Fibroblast of lung (primary cell): ENCODE measurements at regions not wholly inside any gene's neighbourhood (a gene's known extent, or its start where the extent isn't known, plus 50 kb on each side); places are given as distances from the start of the nearest gene placed in this dataset.

Experiments used
- DNase-seq, 2 donors: peaks; one replicate each; pipeline versions ENCODE4 v3.0.0 to v3.0.0-alpha.2; 2010; ENCODE audit warnings: low read depth in 2 of 2
- H2AFZ ChIP-seq: 2 replicates; pipeline ENCODE4 v1.5.1; 2012; ENCODE audit warnings: low read length, control low read depth, inconsistent platforms
- H3K27ac ChIP-seq: 2 replicates; pipeline ENCODE4 v1.5.1; 2011; ENCODE audit warnings: low read length, control low read depth; ENCODE audit not compliant: insufficient read depth
- H3K27me3 ChIP-seq: 2 replicates; pipeline ENCODE4 v1.5.1; 2011; ENCODE audit warnings: mild to moderate bottlenecking, low read length; ENCODE audit not compliant: control insufficient read depth, insufficient read depth
- H3K36me3 ChIP-seq: 2 replicates; pipeline ENCODE4 v1.5.1; 2011; ENCODE audit warnings: low read length; ENCODE audit not compliant: control insufficient read depth, insufficient read depth
- H3K4me1 ChIP-seq: 2 replicates; pipeline ENCODE4 v1.5.1; 2011; ENCODE audit warnings: low read length; ENCODE audit not compliant: control insufficient read depth, insufficient read depth; ENCODE audit errors: extremely low read depth
- H3K4me2 ChIP-seq: 2 replicates; pipeline ENCODE4 v1.5.1; 2011; ENCODE audit warnings: low read length, control low read depth; ENCODE audit not compliant: insufficient read depth; ENCODE audit errors: extremely low read depth
- H3K4me3 ChIP-seq, 4 experiments: fragments of 200-600 bp in 1 of 4; sonication (generic) in 1 of 4; replicated peaks in 1 of 4; 2 replicates each; pipeline ENCODE4 v1.5.1; 2011 to 2016; ENCODE audit warnings: low read length in 4 of 4, low read depth in 3 of 4, mild to moderate bottlenecking in 3 of 4, control low read depth in 2 of 4, inconsistent platforms in 1 of 4, mixed read lengths in 1 of 4; ENCODE audit not compliant: insufficient read depth in 1 of 4; ENCODE audit errors: control extremely low read depth in 1 of 4
- H3K79me2 ChIP-seq: 2 replicates; pipeline ENCODE4 v1.5.1; 2012; ENCODE audit warnings: mild to moderate bottlenecking, low read length, inconsistent platforms; ENCODE audit not compliant: control insufficient read depth, insufficient read depth
- H3K9ac ChIP-seq: 2 replicates; pipeline ENCODE4 v1.5.1; 2011; ENCODE audit warnings: mild to moderate bottlenecking, low read length, control low read depth; ENCODE audit not compliant: insufficient read depth
- H3K9me3 ChIP-seq: 2 replicates; pipeline ENCODE4 v1.5.1; 2012; ENCODE audit warnings: low read depth, low read length; ENCODE audit not compliant: control insufficient read depth, insufficient read depth
- H4K20me1 ChIP-seq: 2 replicates; pipeline ENCODE4 v1.5.1; 2011; ENCODE audit warnings: low read length; ENCODE audit not compliant: control insufficient read depth, insufficient read depth; ENCODE audit errors: extremely low read depth
- EZH2 ChIP-seq: IDR thresholded peaks from 2 replicates; pipeline ENCODE4 v1.5.1; 2012; ENCODE audit warnings: low read length, control low read depth, mild to moderate bottlenecking; ENCODE audit errors: missing control alignments
- TF ChIP-seq, protein P1 (sequence below), 2 donors: IDR thresholded peaks in 1 of 2; conservative IDR thresholded peaks in 1 of 2; 1 replicate in 1 of 2; 2 replicates in 1 of 2; pipeline ENCODE4 v1.5.1; 2011 to 2012; ENCODE audit warnings: low read length in 2 of 2, control low read depth in 1 of 2, inconsistent platforms in 1 of 2, low read depth in 1 of 2, mild to moderate bottlenecking in 1 of 2

- TF ChIP-seq, protein P1, sequence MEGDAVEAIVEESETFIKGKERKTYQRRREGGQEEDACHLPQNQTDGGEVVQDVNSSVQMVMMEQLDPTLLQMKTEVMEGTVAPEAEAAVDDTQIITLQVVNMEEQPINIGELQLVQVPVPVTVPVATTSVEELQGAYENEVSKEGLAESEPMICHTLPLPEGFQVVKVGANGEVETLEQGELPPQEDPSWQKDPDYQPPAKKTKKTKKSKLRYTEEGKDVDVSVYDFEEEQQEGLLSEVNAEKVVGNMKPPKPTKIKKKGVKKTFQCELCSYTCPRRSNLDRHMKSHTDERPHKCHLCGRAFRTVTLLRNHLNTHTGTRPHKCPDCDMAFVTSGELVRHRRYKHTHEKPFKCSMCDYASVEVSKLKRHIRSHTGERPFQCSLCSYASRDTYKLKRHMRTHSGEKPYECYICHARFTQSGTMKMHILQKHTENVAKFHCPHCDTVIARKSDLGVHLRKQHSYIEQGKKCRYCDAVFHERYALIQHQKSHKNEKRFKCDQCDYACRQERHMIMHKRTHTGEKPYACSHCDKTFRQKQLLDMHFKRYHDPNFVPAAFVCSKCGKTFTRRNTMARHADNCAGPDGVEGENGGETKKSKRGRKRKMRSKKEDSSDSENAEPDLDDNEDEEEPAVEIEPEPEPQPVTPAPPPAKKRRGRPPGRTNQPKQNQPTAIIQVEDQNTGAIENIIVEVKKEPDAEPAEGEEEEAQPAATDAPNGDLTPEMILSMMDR (conservative IDR thresholded peaks at IDR 0.05 in 1 of 2, IDR thresholded peaks at IDR 0.05 in 1 of 2; ENCODE audit: low read depth in 1 of 2, low read length in 2 of 2): no peak
- no peaks in the 10 kb centered on the region for H3K79me2 ChIP-seq
- H2AFZ ChIP-seq: no peak overlapping the region
- no peaks in the 10 kb centered on the region for H3K4me1 ChIP-seq
- no peaks in the 10 kb centered on the region for H3K9me3 ChIP-seq
- H3K27ac ChIP-seq: no peak overlapping the region
- H3K4me2 ChIP-seq: no peak overlapping the region
- DNase-seq: no peak
- no peak overlapping the region for H3K4me3 ChIP-seq
- no peak overlapping the region for H3K9ac ChIP-seq
- no peaks in the 10 kb centered on the region for H3K27me3 ChIP-seq
- H3K36me3 ChIP-seq: no peaks in the 10 kb centered on the region
- no peaks in the 10 kb centered on the region for H4K20me1 ChIP-seq
These were observed 288.4 kb upstream of the DEPDC1 start for GRCh38 chr1:68785328-68785727.

GRCh38 chr1:68788762-68789161 lies 291.9 kb upstream of the DEPDC1 start:
- H3K4me1 ChIP-seq: no peaks in the 10 kb centered on the region
- no peaks in the 10 kb centered on the region for H3K27me3 ChIP-seq
- H3K9ac ChIP-seq: no peak overlapping the region
- no peak overlapping the region for H3K27ac ChIP-seq
- H3K4me3 ChIP-seq: no peak overlapping the region
- no peaks in the 10 kb centered on the region for H4K20me1 ChIP-seq
- H3K9me3 ChIP-seq: no peaks in the 10 kb centered on the region
- no peaks in the 10 kb centered on the region for H3K36me3 ChIP-seq
- no peaks in the 10 kb centered on the region for H3K79me2 ChIP-seq
- DNase-seq: no peak
- H2AFZ ChIP-seq: no peak overlapping the region
- TF ChIP-seq EZH2: no peak
- TF ChIP-seq, protein P1 (conservative IDR thresholded peaks at IDR 0.05 in 1 of 2, IDR thresholded peaks at IDR 0.05 in 1 of 2; ENCODE audit: low read depth in 1 of 2, low read length in 2 of 2): no peak
- H3K4me2 ChIP-seq: no peak overlapping the region

- TF ChIP-seq EZH2: no peak
- TF ChIP-seq, protein P1 (conservative IDR thresholded peaks at IDR 0.05 in 1 of 2, IDR thresholded peaks at IDR 0.05 in 1 of 2; ENCODE audit: low read depth in 1 of 2, low read length in 2 of 2): no peak
These were observed 294.9 kb upstream of the DEPDC1 start for GRCh38 chr1:68791800-68792199.

More at GRCh38 chr1:68791800-68792199, 294.9 kb upstream of the DEPDC1 start:
- H3K4me2 ChIP-seq: no peak overlapping the region
- no peaks in the 10 kb centered on the region for H3K9me3 ChIP-seq
- no peak overlapping the region for H3K4me3 ChIP-seq
- no peaks in the 10 kb centered on the region for H3K27me3 ChIP-seq
- no peak overlapping the region for H3K9ac ChIP-seq
- no peaks in the 10 kb centered on the region for H3K4me1 ChIP-seq
- H2AFZ ChIP-seq: no peak overlapping the region
- no peaks in the 10 kb centered on the region for H4K20me1 ChIP-seq
- H3K36me3 ChIP-seq: no peaks in the 10 kb centered on the region
- DNase-seq: no peak
- no peaks in the 10 kb centered on the region for H3K79me2 ChIP-seq
- H3K27ac ChIP-seq: no peak overlapping the region
